Hepatocyte (in vitro differentiated cells): ENCODE measurements at regions not wholly inside any gene's neighbourhood (a gene's known extent, or its start where the extent isn't known, plus 50 kb on each side); places are given as distances from the start of the nearest gene placed in this dataset.

Experiments
- DNase-seq: peaks from one replicate; pipeline ENCODE4 v3.0.0-alpha.2; 2016; ENCODE audit warnings: low spot score
- H2AFZ ChIP-seq: fragments of 200-600 bp; sonication (generic); 2 replicates; pipeline ENCODE4 v1.6.0; 2016; ENCODE audit warnings: antibody characterized with exemption, mild to moderate bottlenecking
- H3K27ac ChIP-seq: fragments of 200-600 bp; sonication (generic); 2 replicates; pipeline ENCODE4 v1.5.1; 2016; ENCODE audit warnings: mild to moderate bottlenecking
- H3K27me3 ChIP-seq: fragments of 200-600 bp; sonication (generic); 2 replicates; pipeline ENCODE4 v1.6.1; 2016
- H3K36me3 ChIP-seq: fragments of 200-600 bp; sonication (generic); replicated peaks from 2 replicates; pipeline ENCODE4 v1.5.1; 2016; ENCODE audit warnings: low read depth; ENCODE audit not compliant: insufficient read depth
- H3K4me1 ChIP-seq: fragments of 200-600 bp; sonication (generic); 2 replicates; pipeline ENCODE4 v1.5.1; 2016; ENCODE audit warnings: mild to moderate bottlenecking, moderate library complexity; ENCODE audit not compliant: insufficient read depth
- H3K4me2 ChIP-seq: fragments of 200-600 bp; sonication (generic); 2 replicates; pipeline ENCODE4 v1.6.0; 2016
- H3K4me3 ChIP-seq: fragments of 200-600 bp; sonication (generic); 2 replicates; pipeline ENCODE4 v1.5.1; 2016; ENCODE audit warnings: mild to moderate bottlenecking
- H3K79me2 ChIP-seq: fragments of 200-600 bp; sonication (generic); 2 replicates; pipeline ENCODE4 v1.6.0; 2017; ENCODE audit warnings: mild to moderate bottlenecking
- H3K9me2 ChIP-seq: fragments of 200-600 bp; sonication (generic); replicated peaks from 2 replicates; pipeline ENCODE4 v1.6.0; 2017; ENCODE audit warnings: mild to moderate bottlenecking; ENCODE audit not compliant: insufficient read depth
- H3K9me3 ChIP-seq: fragments of 200-600 bp; sonication (generic); 2 replicates; pipeline ENCODE4 v1.5.1; 2016; ENCODE audit warnings: low read depth, mild to moderate bottlenecking
- H4K20me1 ChIP-seq: fragments of 200-600 bp; sonication (generic); 2 replicates; pipeline ENCODE4 v1.6.0; 2016; ENCODE audit warnings: mild to moderate bottlenecking; ENCODE audit not compliant: insufficient read depth, poor library complexity, severe bottlenecking
- EZH2 ChIP-seq: fragments of 200-600 bp; sonication (generic); IDR thresholded peaks from 2 replicates; pipeline ENCODE4 v1.6.1; 2016; ENCODE audit warnings: antibody characterized with exemption, mild to moderate bottlenecking, borderline replicate concordance
- EZH2phosphoT487 ChIP-seq: fragments of 200-600 bp; sonication (generic); IDR thresholded peaks from one replicate; pipeline ENCODE4 v1.6.1; 2018; ENCODE audit warnings: antibody characterized with exemption, mild to moderate bottlenecking, low read depth, moderate library complexity; ENCODE audit not compliant: unreplicated experiment, severe bottlenecking
- WGBS: methylation state at CpG from one replicate; pipeline ENCODE4 v1.1.6; 2016; ENCODE audit warnings: low lambda C conversion rate; ENCODE audit errors: missing lambda C conversion rate; 5-methylcytosine and 5-hydroxymethylcytosine counted together
- TF ChIP-seq, protein P1 (sequence below): fragments of 200-600 bp; sonication (generic); IDR thresholded peaks from 2 replicates; pipeline ENCODE4 v1.5.1; 2016; ENCODE audit warnings: antibody characterized with exemption, mild to moderate bottlenecking; ENCODE audit not compliant: poor library complexity

DNA sequence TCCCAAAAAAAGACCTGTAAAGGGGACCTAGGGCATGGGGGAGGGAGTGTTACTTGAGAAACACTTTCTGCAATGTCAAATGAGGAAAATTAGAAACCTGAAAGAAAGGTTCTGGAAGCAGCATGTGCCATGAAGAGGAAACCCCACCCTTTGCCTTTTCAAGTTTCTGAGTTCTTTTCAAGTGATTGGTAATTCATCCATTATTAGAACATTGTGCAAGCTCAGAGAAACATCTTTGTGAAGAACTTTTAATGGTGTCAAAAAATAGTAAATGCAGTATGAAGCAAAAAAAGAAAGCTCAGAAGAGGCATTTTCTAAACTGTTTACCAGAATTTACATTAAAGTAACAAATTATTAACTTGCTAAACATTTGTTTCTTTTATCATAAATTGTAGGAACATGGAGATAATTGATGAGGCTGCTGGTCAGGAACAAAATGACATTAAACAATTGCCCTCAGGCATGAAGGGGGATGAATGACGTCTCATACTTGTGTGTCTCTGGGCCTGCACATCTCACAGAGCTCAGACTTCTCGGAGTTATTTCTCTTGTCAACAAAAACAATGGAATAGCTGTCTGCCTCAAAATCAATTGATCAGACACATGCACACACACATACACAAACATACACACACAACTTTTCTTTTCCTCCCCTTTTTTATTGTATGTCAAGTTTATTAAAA lies 1946.0 kb upstream of the CDH6 start:
- Histone ChIP-seq H2AFZ (no peak overlapping the region), H3K4me2 (no peak overlapping the region), H3K27me3 (no peaks in the 10 kb centered on the region), H3K9me3 (no peaks in the 10 kb centered on the region), H3K27ac (no peak overlapping the region), H3K79me2 (no peaks in the 10 kb centered on the region), H3K4me3 (no peak overlapping the region), H3K4me1 (no peaks in the 10 kb centered on the region), H4K20me1 (no peaks in the 10 kb centered on the region), H3K9me2 (no peaks in the 10 kb centered on the region), H3K36me3 (no peaks in the 10 kb centered on the region)
- DNase-seq, result no peak
- 36% methylated on average over 2 of the region's 2 CpGs for WGBS
- TF ChIP-seq EZH2phosphoT487 (no peak), EZH2 (no peak)
- TF ChIP-seq, protein P1, sequence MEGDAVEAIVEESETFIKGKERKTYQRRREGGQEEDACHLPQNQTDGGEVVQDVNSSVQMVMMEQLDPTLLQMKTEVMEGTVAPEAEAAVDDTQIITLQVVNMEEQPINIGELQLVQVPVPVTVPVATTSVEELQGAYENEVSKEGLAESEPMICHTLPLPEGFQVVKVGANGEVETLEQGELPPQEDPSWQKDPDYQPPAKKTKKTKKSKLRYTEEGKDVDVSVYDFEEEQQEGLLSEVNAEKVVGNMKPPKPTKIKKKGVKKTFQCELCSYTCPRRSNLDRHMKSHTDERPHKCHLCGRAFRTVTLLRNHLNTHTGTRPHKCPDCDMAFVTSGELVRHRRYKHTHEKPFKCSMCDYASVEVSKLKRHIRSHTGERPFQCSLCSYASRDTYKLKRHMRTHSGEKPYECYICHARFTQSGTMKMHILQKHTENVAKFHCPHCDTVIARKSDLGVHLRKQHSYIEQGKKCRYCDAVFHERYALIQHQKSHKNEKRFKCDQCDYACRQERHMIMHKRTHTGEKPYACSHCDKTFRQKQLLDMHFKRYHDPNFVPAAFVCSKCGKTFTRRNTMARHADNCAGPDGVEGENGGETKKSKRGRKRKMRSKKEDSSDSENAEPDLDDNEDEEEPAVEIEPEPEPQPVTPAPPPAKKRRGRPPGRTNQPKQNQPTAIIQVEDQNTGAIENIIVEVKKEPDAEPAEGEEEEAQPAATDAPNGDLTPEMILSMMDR, result no peak

DNA sequence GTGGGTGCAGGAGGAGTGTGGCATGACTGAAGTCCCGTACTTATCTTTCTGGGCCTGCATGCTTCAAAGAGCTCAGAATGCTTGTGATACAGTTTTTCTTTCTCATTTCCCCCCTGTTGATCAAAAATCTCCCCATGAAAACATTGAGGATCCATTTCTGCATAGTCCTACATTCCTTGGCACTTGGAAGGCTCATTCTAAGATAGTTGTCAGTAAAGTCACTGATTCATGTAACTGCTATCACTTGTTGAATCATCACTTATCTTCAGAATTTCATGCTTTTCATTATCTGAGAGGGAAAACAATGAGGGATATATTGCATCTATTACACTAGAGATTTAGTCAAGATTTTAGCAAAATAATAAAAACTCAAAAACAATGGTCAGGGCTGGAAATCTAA lies 1953.1 kb upstream of the CDH6 start:
- H3K36me3 ChIP-seq, result no peaks in the 10 kb centered on the region
- 95% methylated on average over 1 of the region's 1 CpG for WGBS
- no peak overlapping the region for H2AFZ ChIP-seq
- no peaks in the 10 kb centered on the region for H3K9me3 ChIP-seq
- no peaks in the 10 kb centered on the region for H4K20me1 ChIP-seq
- H3K27ac ChIP-seq, result no peak overlapping the region
- H3K79me2 ChIP-seq, result no peaks in the 10 kb centered on the region
- no peak overlapping the region for H3K4me2 ChIP-seq
- TF ChIP-seq EZH2phosphoT487 (no peak), EZH2 (no peak)
- TF ChIP-seq, protein P1, result no peak
- no peaks in the 10 kb centered on the region for H3K9me2 ChIP-seq
- no peak overlapping the region for H3K4me3 ChIP-seq
- no peaks in the 10 kb centered on the region for H3K27me3 ChIP-seq
- no peak for DNase-seq
- H3K4me1 ChIP-seq, result no peaks in the 10 kb centered on the region

DNA sequence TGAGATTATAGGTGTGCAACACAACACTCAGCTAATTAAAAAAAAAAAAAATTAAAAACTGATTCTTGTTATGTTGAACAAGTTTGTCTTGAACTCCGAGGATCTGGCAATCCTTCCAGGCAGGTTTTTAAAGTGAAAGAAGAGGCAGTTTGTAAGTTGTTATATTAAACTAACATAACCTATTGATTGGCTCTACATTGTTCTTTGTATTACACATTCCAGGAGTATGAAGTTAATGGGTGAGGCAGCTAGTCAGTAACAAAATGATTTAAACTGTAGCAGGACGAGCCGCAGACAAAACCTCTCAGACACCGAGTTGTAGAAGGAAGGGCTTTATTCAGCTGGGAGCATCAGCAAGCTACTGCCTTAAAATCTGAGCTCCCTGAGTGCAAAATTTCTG lies 1953.9 kb upstream of the CDH6 start:
- Histone ChIP-seq H3K4me1 (no peaks in the 10 kb centered on the region), H3K9me3 (no peaks in the 10 kb centered on the region), H3K79me2 (no peaks in the 10 kb centered on the region), H3K27me3 (no peaks in the 10 kb centered on the region), H3K27ac (no peak overlapping the region), H3K4me2 (no peak overlapping the region), H3K9me2 (no peaks in the 10 kb centered on the region), H2AFZ (no peak overlapping the region), H4K20me1 (no peaks in the 10 kb centered on the region), H3K4me3 (no peak overlapping the region), H3K36me3 (no peaks in the 10 kb centered on the region)
- 88% methylated on average over 4 of the region's 4 CpGs for WGBS
- no peak for DNase-seq
- TF ChIP-seq EZH2, result no peak
- TF ChIP-seq EZH2phosphoT487, result no peak
- TF ChIP-seq, protein P1, result no peak
